Small intestine (tissue), 7 donors: ENCODE measurements at regions not wholly inside any gene's neighbourhood (a gene's known extent, or its start where the extent isn't known, plus 50 kb on each side); places are given as distances from the start of the nearest gene placed in this dataset.

Experiments used
- DNase-seq, 2 donors: peaks; one replicate each; pipeline versions ENCODE4 v3.0.0 to v3.0.0-alpha.2; 2013
- FAIRE-seq: peaks from 2 replicates; lab custom pipeline; 2012; peaks lifted over from hg19 to GRCh38; lab: Jason Lieb, UNC
- H3K27ac ChIP-seq, 3 donors: one replicate each; pipeline ENCODE4 v1.5.1; 2013; ENCODE audit warnings: low read length in 2 of 3, mild to moderate bottlenecking in 2 of 3, control low read depth in 1 of 3, inconsistent platforms in 1 of 3, low read depth in 1 of 3, moderate library complexity in 1 of 3
- H3K27me3 ChIP-seq, 3 donors: one replicate each; pipeline ENCODE4 v1.6.1; 2013; ENCODE audit warnings: low read length in 3 of 3, inconsistent platforms in 1 of 3; ENCODE audit not compliant: control insufficient read depth in 3 of 3, insufficient read depth in 3 of 3
- H3K36me3 ChIP-seq, 3 donors: one replicate each; pipeline ENCODE4 v1.6.1; 2013; ENCODE audit warnings: low read length in 3 of 3, inconsistent platforms in 1 of 3, low read depth in 1 of 3, mild to moderate bottlenecking in 1 of 3, moderate library complexity in 1 of 3; ENCODE audit not compliant: control insufficient read depth in 3 of 3, insufficient read depth in 2 of 3
- H3K4me1 ChIP-seq, 3 donors: one replicate each; pipeline ENCODE4 v1.6.1; 2013; ENCODE audit warnings: low read length in 2 of 3, inconsistent platforms in 1 of 3, low read depth in 1 of 3, mild to moderate bottlenecking in 1 of 3, moderate library complexity in 1 of 3; ENCODE audit not compliant: control insufficient read depth in 3 of 3, insufficient read depth in 2 of 3
- H3K4me3 ChIP-seq, 3 donors: one replicate each; pipeline ENCODE4 v1.5.1; 2013; ENCODE audit warnings: low read length in 3 of 3, control low read depth in 1 of 3, inconsistent platforms in 1 of 3, low read depth in 1 of 3, mild to moderate bottlenecking in 1 of 3, moderate library complexity in 1 of 3
- H3K9me3 ChIP-seq, 2 donors: one replicate each; pipeline ENCODE4 v1.6.1; 2013; ENCODE audit warnings: low read depth in 1 of 2, low read length in 1 of 2; ENCODE audit not compliant: control insufficient read depth in 2 of 2, insufficient read depth in 1 of 2
- WGBS, 3 donors: extraction: QIAGEN DNeasy Blood & Tissue Kit; methylation state at CpG; one replicate each; pipeline ENCODE4 v1.1.7; 2013; 5-methylcytosine and 5-hydroxymethylcytosine counted together
- donor health status: healthy with polysubstance abuse.
- donor health status: control.
- donor health status: control.
- donor health status: Bipolar disorder and iron deficiency.
- donor health status: healthy.

GRCh38 chr5:174616036-174616435 lies 108.3 kb upstream of the MSX2 start:
- Histone ChIP-seq H3K27ac (no peak overlapping the region), H3K4me3 (no peak overlapping the region), H3K36me3 (no peaks in the 10 kb centered on the region), H3K9me3 (peaks cover 0 to 4% of the 10 kb centered on the region in 2 donors), H3K27me3 (no peaks in the 10 kb centered on the region), H3K4me1 (peaks cover 0 to 6% (median 5%) of the 10 kb centered on the region in 3 donors)
- 33 to 46% (median 46%) methylated on average over 2 of the region's 2 CpGs for WGBS, 3 donors
- no peak for FAIRE-seq
- peak in 1 of 2 donors; percentile 53 for DNase-seq

- H3K4me3 ChIP-seq = no peak overlapping the region
- FAIRE-seq (no peak), DNase-seq (peak; percentile 44 to 87)
- peak overlapping the region in 1 of 3 donors; percentile 24 for H3K27ac ChIP-seq
- no peaks in the 10 kb centered on the region for H3K36me3 ChIP-seq
- WGBS, 3 donors = 23 to 70% (median 31%) methylated on average over 2 of the region's 2 CpGs
- H3K9me3 ChIP-seq = peaks cover 0 to 4% of the 10 kb centered on the region in 2 donors
- no peaks in the 10 kb centered on the region for H3K27me3 ChIP-seq
- H3K4me1 ChIP-seq = peaks cover 0 to 6% (median 5%) of the 10 kb centered on the region in 3 donors
Measured at GRCh38 chr5:174617285-174617684, 107.1 kb upstream of the MSX2 start.

DNA sequence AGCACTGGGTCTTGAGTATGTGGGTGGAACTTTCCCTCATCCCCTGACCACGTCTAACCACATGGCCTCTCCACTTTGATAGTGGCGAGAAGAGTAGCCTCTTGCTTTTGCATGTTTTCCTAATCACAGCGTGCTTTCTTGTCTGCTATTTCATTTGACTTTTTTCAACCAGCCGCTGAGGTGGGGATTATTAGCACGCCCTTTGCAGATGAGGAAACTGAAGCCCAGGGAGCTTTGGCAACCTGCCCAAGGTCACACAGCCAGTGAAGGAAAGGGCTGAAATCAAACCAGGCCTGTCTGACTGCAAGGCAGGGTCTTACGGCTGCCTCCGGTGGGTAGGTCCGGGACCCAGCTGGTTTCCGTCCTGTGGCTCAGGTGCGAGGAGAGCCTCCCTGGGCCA lies 106.5 kb upstream of the MSX2 start:
- H3K27me3 ChIP-seq = no peaks in the 10 kb centered on the region
- WGBS, 3 donors = 29 to 49% (median 42%) methylated on average over 10 of the region's 10 CpGs
- H3K27ac ChIP-seq = peak overlapping the region in 2 of 3 donors; percentile 24 to 60
- FAIRE-seq = no peak
- H3K4me1 ChIP-seq = peaks cover 0 to 6% (median 5%) of the 10 kb centered on the region in 3 donors
- H3K9me3 ChIP-seq = peaks cover 0 to 4% of the 10 kb centered on the region in 2 donors
- H3K36me3 ChIP-seq = no peaks in the 10 kb centered on the region
- no peak overlapping the region for H3K4me3 ChIP-seq
- peak in 1 of 2 donors; percentile 75 for DNase-seq

- DNase-seq (no peak), FAIRE-seq (no peak)
- Histone ChIP-seq H3K9me3 (peaks cover 0 to 4% of the 10 kb centered on the region in 2 donors), H3K4me1 (peaks cover 0 to 6% (median 5%) of the 10 kb centered on the region in 3 donors), H3K4me3 (no peak overlapping the region), H3K27me3 (no peaks in the 10 kb centered on the region), H3K36me3 (no peaks in the 10 kb centered on the region), H3K27ac (no peak overlapping the region)
- 31 to 41% (median 34%) methylated on average over 4 of the region's 4 CpGs for WGBS, 3 donors
Measured at GRCh38 chr5:174618589-174618988, 105.8 kb upstream of the MSX2 start.

DNA sequence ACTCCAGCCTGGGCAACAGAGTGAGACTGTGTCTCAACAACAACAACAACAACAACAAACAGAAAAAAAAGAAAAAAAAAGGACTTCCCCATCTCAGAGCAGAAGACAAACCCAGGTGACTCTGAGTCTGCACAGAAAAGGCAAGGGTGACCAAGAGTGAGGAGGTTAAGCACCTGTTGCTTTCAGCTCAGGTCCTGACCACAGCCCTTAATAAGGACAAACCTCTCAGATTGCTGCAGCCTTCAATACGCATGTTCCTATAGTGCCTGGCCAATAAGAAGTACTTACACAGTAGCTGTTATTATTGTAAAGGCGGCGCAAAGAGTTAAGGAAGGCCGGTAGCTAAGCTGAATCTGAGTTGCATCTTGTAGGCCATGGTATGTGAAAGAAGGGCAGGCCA lies 102.3 kb upstream of the MSX2 start:
- H3K27ac ChIP-seq = no peak overlapping the region
- H3K4me1 ChIP-seq = peaks cover 0 to 6% (median 5%) of the 10 kb centered on the region in 3 donors
- no peaks in the 10 kb centered on the region for H3K9me3 ChIP-seq
- 92 to 98% (median 92%) methylated on average over 4 of the region's 4 CpGs for WGBS, 3 donors
- no peak overlapping the region for H3K4me3 ChIP-seq
- H3K36me3 ChIP-seq = no peaks in the 10 kb centered on the region
- DNase-seq (no peak), FAIRE-seq (no peak)
- peaks cover 0 to under 1% (median 0%) of the 10 kb centered on the region in 3 donors for H3K27me3 ChIP-seq

GRCh38 chr5:174623018-174623417 lies 101.4 kb upstream of the MSX2 start:
- peaks cover 0 to 4% (median 0%) of the 10 kb centered on the region in 3 donors for H3K27me3 ChIP-seq
- no peaks in the 10 kb centered on the region for H3K36me3 ChIP-seq
- H3K4me1 ChIP-seq = peaks cover 0 to 2% (median 0%) of the 10 kb centered on the region in 3 donors
- DNase-seq (no peak), FAIRE-seq (no peak)
- 88 to 100% (median 90%) methylated on average over 1 of the region's 1 CpG for WGBS, 3 donors
- H3K9me3 ChIP-seq = no peaks in the 10 kb centered on the region
- no peak overlapping the region for H3K27ac ChIP-seq
- no peak overlapping the region for H3K4me3 ChIP-seq

GRCh38 chr5:174623433-174624019 lies 100.9 kb upstream of the MSX2 start:
- no peak for FAIRE-seq
- peaks cover 0 to 4% (median 0%) of the 10 kb centered on the region in 3 donors for H3K27me3 ChIP-seq
- 67 to 73% (median 69%) methylated on average over 7 of the region's 7 CpGs for WGBS, 3 donors

DNA sequence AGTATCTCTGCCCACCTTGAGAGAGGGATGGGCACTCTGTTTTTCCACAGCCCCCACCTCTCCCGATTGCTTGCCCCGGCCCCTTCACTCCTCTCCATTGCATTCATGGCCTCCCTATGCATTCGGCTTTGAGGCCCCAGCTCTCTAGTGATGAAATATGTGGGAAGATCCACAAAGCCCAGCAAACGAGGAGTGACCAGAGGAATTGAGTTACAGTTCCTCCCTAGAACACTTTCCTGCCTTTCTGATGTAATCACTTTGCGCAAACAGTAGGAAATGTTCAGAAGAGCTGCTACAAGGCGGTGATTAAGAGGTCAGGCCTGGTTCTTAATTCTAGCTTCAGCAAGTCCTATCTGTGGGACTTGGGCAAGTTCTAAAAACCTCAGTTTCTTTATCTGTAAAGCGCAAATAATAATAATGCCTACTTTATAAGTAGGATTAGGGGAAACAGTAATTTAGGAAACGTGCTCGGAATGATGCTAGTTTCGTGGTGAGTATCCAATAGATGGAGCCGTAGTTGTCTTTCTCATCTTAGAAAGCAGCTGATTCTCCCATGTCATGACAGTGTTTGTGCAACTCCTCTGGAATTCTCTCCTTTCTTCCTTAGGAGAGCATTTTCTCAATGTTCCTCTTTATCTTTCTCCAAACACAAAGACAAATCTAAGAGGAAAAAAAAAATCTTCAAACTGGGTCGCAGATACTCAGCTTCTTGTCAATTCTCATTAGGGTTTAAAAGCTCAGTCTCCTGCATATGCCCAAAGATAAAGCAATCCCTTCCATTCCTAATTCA lies 99.5 kb upstream of the MSX2 start:
- FAIRE-seq (no peak), DNase-seq (no peak)
- Histone ChIP-seq H3K36me3 (no peaks in the 10 kb centered on the region), H3K27ac (no peak overlapping the region), H3K4me3 (no peak overlapping the region), H3K4me1 (no peaks in the 10 kb centered on the region), H3K9me3 (no peaks in the 10 kb centered on the region), H3K27me3 (peaks cover 0 to 5% (median 0%) of the 10 kb centered on the region in 3 donors)
- 80 to 88% (median 86%) methylated on average over 12 of the region's 12 CpGs for WGBS, 3 donors

More at GRCh38 chr5:174623433-174624019, 100.9 kb upstream of the MSX2 start:
- H3K9me3 ChIP-seq = no peaks in the 10 kb centered on the region
- H3K4me3 ChIP-seq = no peak overlapping the region
- H3K36me3 ChIP-seq = no peaks in the 10 kb centered on the region
- no peaks in the 10 kb centered on the region for H3K4me1 ChIP-seq
- no peak for DNase-seq
- no peak overlapping the region for H3K27ac ChIP-seq
